CD1c-positive myeloid dendritic cell (primary cell): ENCODE measurements at regions not wholly inside any gene's neighbourhood (a gene's known extent, or its start where the extent isn't known, plus 50 kb on each side); places are given as distances from the start of the nearest gene placed in this dataset.

ENCODE experiments used
- DNase-seq: peaks from one replicate; pipeline ENCODE4 v3.0.0-alpha.2; 2016; ENCODE audit errors: extremely low spot score

- no peak for DNase-seq
Observed at GRCh38 chr7:25750744-25751508, 401.1 kb upstream of the NFE2L3 start.

GRCh38 chr7:25752154-25752553, 399.8 kb upstream of the NFE2L3 start:
- no peak for DNase-seq

- DNase-seq = no peak
Observed at GRCh38 chr7:25752967-25753791, 398.8 kb upstream of the NFE2L3 start.

DNA sequence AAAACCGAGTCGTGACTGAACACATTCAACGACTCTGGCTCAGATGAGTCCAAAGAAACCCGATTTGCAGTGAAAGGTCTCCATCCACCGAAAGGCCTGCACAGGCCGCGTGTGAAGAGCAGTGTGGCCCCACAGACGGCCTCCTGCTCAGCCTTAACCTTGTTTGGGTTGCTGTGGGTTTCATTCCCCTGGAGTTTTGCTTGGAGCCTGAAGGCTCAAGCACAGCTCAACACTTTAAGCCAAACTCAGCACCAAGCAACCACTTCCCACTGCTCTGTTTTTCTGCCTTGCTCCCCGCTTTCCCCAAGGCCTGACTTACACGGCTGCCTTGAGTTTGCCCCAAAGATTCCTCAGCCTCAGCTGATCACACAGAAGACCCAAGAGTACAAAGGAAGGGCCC, 398.2 kb upstream of the NFE2L3 start:
- DNase-seq = no peak

GRCh38 chr7:25754333-25754732, 397.7 kb upstream of the NFE2L3 start:
- DNase-seq = no peak

DNA sequence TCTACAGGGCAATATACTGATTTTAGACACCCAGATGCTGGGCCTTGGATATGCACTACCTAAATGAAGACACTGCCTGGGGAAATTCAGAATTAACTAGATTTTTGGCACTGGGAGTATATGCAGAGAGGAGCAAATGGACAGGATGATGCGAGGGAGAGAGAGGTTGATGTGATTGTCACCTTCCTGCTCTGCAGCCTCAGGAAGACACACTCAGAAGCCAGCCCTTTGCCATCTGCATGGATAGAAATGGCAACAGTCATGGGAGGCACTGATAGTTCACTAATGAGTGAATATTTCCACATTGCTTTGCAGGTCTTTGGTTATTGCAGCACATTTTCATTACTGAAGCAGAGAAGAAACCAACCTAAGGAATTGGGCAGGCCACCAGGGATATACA, 397.2 kb upstream of the NFE2L3 start:
- no peak for DNase-seq

DNA sequence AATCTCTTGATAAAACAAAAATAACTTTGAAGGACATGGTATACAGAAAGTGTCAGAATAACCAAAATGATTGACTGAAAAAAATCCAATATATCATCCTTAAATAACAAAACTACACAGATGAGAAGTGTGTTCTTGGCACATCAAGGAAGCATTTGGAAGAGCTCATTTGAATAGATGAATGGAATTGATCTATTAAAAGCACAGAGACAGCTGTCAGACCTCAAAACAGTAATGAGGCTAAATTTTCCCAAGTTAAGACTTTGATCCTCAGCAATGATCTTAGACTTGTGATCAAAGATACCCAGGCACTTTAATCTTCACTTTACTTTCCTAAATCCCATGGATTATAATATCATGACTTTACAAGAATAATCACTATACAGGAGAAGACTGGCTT, 395.4 kb upstream of the NFE2L3 start:
- DNase-seq = no peak

DNA sequence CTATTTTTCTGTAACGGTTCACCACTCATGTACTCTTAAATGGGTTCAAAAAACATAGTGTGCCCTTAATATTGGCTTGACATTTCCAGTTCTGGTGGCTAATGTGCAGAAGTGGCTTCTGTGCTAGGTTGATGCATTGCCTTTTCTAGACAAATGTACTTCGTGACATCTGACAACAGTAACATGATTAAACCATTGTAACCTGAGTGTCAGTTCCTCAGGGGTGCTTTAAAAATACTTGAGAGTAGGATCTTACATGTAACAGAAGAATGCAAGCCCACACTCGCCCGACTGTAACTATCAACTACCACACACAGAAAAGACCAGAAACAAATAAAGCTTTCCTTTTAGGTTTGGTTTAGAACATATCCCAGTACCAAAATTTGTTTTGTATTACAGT, 393.4 kb upstream of the NFE2L3 start:
- no peak for DNase-seq

GRCh38 chr7:25759286-25759685, 392.7 kb upstream of the NFE2L3 start:
- no peak for DNase-seq

GRCh38 chr7:25759748-25760147, 392.2 kb upstream of the NFE2L3 start:
- DNase-seq = no peak

DNA sequence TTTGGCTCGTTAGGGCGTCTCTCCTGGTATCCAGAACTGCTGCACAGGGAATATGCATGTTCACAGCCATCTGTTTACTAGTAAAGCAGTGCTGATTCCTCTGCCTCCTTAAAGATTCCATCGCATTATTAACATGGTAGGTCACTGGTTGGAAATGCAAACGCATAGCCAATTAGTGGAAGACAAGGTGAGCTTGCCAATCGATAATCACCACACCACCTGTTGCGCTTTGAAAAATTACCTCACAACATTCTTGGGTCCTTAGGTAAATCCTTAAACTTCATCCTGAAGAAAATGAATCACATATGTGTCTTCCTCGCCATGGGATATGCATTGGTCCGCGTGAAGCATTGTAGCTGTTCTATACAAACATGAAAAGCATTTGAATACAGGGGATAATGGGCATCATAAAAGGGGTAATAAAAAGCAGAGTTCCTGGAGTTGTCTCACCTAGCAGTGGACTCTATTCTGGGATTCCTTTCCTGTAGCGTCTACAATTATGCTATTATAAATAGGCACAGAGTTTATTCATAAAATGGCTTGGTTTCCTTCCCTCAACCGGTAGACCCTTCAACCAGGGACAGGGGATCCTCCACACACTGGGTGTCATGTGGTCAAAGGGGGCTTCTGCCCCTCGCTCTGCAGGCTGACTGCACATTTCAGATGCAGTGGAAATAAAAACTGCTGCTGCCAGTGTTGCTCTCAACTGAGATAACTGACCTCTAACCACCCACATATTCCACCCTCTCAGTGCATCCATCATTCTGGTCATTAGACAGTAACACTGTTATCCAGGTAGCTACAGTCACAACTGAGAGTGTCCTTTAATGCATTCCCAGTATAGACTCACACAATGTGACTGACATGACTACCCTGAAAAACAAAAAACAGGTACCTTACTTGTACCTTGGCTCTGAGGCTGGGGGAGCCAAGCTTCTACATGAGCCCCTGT, 389.2 kb upstream of the NFE2L3 start:
- DNase-seq = no peak

GRCh38 chr7:25763463-25763860, 388.5 kb upstream of the NFE2L3 start:
- no peak for DNase-seq

- no peak for DNase-seq
Observed at GRCh38 chr7:25765110-25765655, 386.8 kb upstream of the NFE2L3 start.

DNA sequence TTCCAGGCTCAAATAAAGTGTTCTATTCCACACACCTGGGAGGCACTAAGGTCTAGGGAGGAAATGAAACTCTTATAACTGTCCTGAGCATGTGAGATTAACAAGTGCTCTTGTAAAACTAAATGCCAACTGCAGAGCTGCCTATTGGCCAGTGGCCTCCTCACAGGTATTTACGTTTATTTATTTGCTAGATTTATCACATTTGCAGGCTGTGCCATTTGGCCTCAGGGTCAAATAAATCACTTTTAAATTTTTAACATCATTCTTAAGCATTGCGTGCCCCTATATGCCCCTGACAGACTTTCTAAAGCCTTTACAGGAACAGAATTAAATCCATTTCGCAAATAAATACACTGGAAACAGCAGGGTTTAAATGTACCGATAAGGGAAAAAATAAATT, 381.8 kb upstream of the NFE2L3 start:
- no peak for DNase-seq

DNA sequence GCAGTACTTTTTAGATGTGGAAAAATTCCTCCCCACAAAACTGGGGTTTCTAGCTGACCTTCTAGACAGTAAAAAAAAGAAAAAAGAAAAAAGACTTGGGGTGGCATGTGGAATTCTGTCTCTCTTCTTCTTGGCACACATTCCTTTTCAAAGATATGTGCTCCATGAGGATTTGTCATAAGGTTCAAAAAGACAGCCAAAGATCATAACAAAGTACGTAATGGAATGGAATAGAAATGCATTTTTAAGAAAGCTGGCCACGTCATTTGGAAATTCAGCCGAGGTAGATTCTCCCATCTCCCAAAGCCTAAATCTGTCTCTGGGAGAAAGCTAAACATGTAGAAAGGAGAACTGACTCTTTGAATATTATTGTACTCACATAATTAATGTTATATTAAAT, 381.3 kb upstream of the NFE2L3 start:
- no peak for DNase-seq

GRCh38 chr7:25771491-25771890, 380.5 kb upstream of the NFE2L3 start:
- DNase-seq = no peak

GRCh38 chr7:25772802-25773201, 379.2 kb upstream of the NFE2L3 start:
- no peak for DNase-seq

DNA sequence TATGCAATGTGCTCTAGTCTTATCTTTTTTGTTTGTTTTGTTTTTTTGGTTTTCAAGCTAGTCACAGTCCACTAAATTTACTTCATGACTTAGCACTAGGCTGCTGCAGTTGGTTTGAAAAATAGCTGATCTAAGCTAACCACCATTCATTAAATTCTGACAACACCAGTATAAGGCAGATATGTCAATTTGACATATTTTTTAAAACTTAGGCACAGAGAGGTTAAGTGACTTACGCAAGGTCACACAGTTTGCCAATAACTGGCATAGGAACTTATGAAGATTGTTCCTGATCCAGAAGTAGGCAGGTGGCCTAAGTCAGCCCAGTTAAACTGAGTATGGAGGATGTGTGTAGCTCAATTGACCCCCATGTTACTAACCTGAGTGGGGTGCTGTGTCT, 377.3 kb upstream of the NFE2L3 start:
- DNase-seq = no peak

GRCh38 chr7:25775570-25775969, 376.4 kb upstream of the NFE2L3 start:
- no peak for DNase-seq

DNA sequence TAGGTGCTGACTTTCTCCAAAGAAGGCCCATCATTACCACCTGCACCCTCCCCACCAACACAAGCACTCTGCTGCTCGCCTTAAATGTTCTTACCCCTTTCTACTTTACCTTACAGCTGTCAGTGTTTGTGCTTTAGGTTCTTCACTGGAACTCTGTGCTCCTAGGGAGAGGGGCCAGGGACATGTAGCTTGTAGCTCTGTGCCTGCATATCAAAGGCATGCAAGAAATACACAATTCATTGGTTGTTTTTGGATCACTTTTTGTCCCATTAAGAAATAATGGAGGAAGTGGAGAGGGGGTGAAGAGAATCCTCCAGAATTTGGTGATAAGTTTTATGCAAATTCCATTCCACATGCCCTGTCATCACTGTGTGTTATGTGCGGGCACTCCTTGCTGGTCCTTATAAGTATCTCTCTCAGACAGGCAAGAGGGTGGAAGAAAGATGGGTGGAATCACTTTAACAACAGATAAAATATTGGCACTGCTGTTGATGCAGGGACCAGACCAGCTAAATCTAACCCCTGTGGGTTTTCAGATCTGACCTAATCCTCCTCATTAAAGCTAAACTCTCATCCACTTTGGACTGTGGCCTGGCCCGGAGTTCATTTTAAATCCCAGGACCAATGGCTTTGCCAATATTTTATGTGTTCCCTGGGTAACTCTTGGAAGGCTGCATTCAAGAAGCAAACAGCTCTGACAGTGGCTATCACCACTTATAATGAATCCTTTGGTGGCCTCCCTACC, 375.8 kb upstream of the NFE2L3 start:
- no peak for DNase-seq

DNA sequence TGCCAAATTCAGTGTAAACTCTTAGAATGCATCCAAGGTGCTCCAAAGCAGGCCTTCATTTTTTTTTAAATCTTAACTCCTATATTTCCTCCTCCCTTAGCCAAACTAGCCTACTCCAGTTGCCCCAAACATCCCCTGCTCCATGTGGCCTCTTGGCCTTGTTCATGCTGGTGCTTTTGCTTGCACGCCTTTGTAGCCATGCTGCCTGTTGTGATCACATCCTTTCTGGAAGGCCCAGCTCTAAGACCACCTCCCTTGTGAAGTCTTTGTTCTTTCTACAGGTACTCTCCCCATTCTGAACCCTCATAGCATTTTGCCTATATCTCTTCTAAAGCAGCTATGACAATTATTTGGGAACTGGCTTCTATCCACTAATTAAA, 375.3 kb upstream of the NFE2L3 start:
- DNase-seq = no peak
